Hepatocyte (in vitro differentiated cells): ENCODE measurements at regions not wholly inside any gene's neighbourhood (a gene's known extent, or its start where the extent isn't known, plus 50 kb on each side); places are given as distances from the start of the nearest gene placed in this dataset.

Experiments used
- EZH2 ChIP-seq: fragments of 200-600 bp; sonication (generic); IDR thresholded peaks from 2 replicates; pipeline ENCODE4 v1.6.1; 2016; ENCODE audit warnings: antibody characterized with exemption, mild to moderate bottlenecking, borderline replicate concordance
- EZH2phosphoT487 ChIP-seq: fragments of 200-600 bp; sonication (generic); IDR thresholded peaks from one replicate; pipeline ENCODE4 v1.6.1; 2018; ENCODE audit warnings: antibody characterized with exemption, mild to moderate bottlenecking, low read depth, moderate library complexity; ENCODE audit not compliant: unreplicated experiment, severe bottlenecking
- TF ChIP-seq, protein P1 (sequence below): fragments of 200-600 bp; sonication (generic); IDR thresholded peaks from 2 replicates; pipeline ENCODE4 v1.5.1; 2016; ENCODE audit warnings: antibody characterized with exemption, mild to moderate bottlenecking; ENCODE audit not compliant: poor library complexity

DNA sequence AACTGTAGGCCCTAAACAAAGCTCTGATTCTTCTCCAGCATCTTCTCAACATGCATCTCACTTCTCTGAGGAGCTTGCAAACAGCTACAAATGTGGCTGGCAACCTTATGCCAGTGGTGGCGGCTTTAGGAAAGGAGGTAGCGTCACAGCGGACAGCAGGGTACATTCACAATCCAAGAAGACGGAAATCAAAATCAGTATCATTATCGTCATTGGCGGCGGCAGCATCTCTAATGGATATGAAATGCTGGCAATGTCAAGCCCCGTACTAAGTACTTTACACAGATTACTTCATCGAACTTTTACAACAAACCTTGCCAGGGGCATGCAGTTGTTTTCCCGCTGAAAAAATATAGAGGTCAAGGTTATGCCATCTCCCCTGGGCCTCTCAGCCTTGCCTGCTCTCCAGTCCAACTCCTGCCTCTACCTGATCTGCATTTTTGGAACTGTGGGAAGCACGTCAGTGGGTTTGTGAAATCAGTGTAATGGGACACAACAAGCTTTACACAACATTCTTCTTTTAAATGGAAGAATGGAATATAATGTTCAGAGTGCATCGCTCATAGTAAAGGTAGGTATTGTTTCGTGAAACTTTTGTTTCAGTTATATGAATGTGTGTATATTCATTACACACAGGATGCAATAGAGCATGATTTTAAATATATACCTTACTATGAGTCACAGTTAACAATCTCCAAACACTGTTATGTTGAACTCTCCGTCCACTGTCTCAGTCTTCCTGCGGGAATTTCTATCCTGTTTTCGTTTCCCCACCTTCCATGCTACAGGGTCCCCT lies 152.9 kb downstream of the TTC32 start:
- TF ChIP-seq, protein P1, sequence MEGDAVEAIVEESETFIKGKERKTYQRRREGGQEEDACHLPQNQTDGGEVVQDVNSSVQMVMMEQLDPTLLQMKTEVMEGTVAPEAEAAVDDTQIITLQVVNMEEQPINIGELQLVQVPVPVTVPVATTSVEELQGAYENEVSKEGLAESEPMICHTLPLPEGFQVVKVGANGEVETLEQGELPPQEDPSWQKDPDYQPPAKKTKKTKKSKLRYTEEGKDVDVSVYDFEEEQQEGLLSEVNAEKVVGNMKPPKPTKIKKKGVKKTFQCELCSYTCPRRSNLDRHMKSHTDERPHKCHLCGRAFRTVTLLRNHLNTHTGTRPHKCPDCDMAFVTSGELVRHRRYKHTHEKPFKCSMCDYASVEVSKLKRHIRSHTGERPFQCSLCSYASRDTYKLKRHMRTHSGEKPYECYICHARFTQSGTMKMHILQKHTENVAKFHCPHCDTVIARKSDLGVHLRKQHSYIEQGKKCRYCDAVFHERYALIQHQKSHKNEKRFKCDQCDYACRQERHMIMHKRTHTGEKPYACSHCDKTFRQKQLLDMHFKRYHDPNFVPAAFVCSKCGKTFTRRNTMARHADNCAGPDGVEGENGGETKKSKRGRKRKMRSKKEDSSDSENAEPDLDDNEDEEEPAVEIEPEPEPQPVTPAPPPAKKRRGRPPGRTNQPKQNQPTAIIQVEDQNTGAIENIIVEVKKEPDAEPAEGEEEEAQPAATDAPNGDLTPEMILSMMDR: no peak
- TF ChIP-seq EZH2phosphoT487 (no peak), EZH2 (no peak)
